ENCODE measurements at regions not wholly inside any gene's neighbourhood (a gene's known extent, or its start where the extent isn't known, plus 50 kb on each side); places are given as distances from the start of the nearest gene placed in this dataset.

DNA sequence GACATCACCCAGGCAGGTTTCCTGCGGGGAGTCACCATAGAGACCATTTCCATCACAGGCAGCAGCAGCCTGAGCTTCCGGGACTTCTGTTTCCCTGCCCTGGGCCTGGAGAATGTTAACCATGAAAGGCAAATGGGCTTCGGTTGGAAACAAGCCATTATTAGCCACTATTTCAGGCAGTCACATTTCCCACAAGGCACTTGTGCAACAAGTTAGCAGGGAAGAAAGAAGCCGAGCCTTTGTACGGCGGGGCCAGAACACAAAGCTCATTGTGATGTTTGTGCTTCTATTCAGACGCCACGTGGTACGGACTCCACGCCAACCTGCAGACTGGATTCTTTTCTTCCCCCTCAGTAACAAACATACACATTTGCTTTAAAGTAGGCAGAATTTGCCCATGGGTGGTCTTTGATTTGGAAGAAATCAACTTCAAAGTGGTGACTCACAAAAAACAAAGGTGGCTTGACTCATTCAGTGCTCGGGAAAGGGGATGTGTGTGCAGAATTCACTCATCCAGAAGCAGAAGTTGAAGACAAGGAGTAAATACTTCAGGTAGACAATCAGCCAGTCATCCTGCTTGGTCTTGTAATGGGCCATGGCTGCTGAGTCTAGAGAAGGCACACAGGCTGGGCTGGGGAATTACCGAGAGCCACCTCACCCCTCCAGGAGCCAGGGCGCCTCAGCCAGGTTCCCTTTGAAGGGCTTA lies 154.2 kb upstream of the PRMT8 start:
- Mint-ChIP-seq H3K36me3 (ENCODE audit: low read depth) (no peaks in the 10 kb centered on the region), H3K4me1 (no peaks in the 10 kb centered on the region), H3K4me3 (no peak overlapping the region), H3K9me3 (ENCODE audit: low read depth) (no peaks in the 10 kb centered on the region), H3K27ac (no peak overlapping the region), H3K27me3 (peaks cover 12% of the 10 kb centered on the region)
- no peak for DNase-seq
- CTCF ChIA-PET, result interaction anchor here (0.7 kb wide), 1 partner anchor 61 kb away, joined by 3 read pairs; no protein-coding TSS in a partner anchor
- intact Hi-C loops (cut with DNase I, micrococcal nuclease), result no loop called here
- POLR2A ChIA-PET, result no interaction called here
- ATAC-seq, result peak; percentile 33

DNA sequence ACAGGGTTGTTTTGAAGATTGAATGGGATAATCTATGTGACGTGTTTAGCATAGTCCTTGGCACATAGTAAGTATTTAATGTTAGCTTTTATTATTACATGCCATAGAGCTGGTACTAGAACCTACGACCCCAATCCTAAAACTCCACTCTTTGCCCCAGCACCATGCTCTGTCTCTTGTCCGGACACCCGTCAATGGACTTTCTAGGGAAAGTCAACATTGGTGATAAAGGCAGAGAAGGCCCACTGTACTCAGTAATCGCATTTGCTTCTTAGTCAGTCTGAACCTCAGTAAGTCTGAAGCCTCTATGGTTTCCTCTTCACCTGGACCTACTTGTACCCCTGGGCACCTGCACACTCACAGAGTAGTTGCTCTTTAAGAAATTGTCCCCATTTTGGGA lies 153.1 kb upstream of the PRMT8 start:
- intact Hi-C loops (cut with DNase I, micrococcal nuclease), result no loop called here
- Mint-ChIP-seq H3K9me3 (ENCODE audit: low read depth) (no peaks in the 10 kb centered on the region), H3K4me1 (no peaks in the 10 kb centered on the region), H3K27ac (no peak overlapping the region), H3K4me3 (no peak overlapping the region), H3K36me3 (ENCODE audit: low read depth) (no peaks in the 10 kb centered on the region), H3K27me3 (peaks cover 14% of the 10 kb centered on the region)
- ChIA-PET CTCF (interaction anchor here (0.6 to 1.2 kb wide), 2 partner anchors 38 to 71 kb away, joined by 5 to 7 read pairs; no protein-coding TSS in a partner anchor), POLR2A (no interaction called here)
- DNase-seq, result no peak
- ATAC-seq, result no peak

DNA sequence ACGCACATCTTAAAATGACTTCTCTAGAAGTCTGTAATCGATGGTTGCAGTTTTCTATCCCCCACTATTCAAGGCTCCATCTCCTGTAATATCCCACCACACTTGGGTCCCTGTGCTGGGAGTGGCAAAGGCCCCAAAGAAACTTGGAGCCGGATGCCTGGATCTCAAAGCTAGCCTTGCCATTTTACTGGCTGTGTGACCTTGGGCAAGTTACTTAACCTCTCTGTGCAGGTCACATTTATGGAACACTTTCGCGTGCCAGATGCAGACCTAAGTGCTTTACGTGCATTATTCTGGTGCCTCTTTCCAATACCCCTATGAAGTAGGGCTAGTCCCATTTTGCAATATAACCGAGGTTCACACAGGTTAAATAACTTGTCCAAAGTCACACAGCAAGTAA lies 151.8 kb upstream of the PRMT8 start:
- Mint-ChIP-seq H3K27ac (no peak overlapping the region), H3K4me3 (no peak overlapping the region), H3K27me3 (peaks cover 17% of the 10 kb centered on the region), H3K9me3 (ENCODE audit: low read depth) (no peaks in the 10 kb centered on the region), H3K36me3 (ENCODE audit: low read depth) (no peaks in the 10 kb centered on the region), H3K4me1 (no peaks in the 10 kb centered on the region)
- ChIA-PET POLR2A (no interaction called here), CTCF (interaction anchor here (0.6 kb wide), 1 partner anchor 223 kb away, joined by 3 read pairs; no protein-coding TSS in a partner anchor)
- no peak for ATAC-seq
- DNase-seq, result no peak
- intact Hi-C loops (cut with DNase I, micrococcal nuclease), result no loop called here

DNA sequence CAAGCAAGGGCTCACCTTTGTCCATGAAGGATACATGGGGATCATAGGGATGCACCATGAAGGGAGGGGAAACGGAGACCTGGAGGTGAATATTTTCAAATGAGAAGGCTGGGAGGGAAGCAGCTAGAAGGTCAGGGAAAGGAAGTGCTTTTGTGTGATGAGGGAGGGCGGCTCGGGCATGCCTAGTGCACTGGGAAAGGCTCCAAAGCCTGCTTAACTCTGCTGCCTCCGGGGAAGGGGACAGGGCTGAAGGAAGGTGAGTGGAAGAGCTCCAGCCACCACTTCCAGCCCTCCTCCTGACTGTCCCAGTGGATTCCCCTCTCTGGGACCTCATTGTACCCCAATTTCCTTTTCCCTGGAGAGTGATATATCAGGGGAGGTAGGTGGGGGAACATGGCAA lies 149.4 kb upstream of the PRMT8 start:
- no peak for DNase-seq
- Mint-ChIP-seq H3K27me3 (peaks cover 13% of the 10 kb centered on the region), H3K4me3 (no peak overlapping the region), H3K4me1 (no peaks in the 10 kb centered on the region), H3K27ac (no peak overlapping the region), H3K9me3 (ENCODE audit: low read depth) (no peaks in the 10 kb centered on the region), H3K36me3 (ENCODE audit: low read depth) (no peaks in the 10 kb centered on the region)
- POLR2A ChIA-PET, result no interaction called here
- ATAC-seq, result no peak
- intact Hi-C loops (cut with DNase I, micrococcal nuclease), result no loop called here
- CTCF ChIA-PET, result interaction anchor here (0.5 to 0.8 kb wide), 2 partner anchors 72 to 385 kb away, joined by 3 read pairs; no protein-coding TSS in a partner anchor

DNA sequence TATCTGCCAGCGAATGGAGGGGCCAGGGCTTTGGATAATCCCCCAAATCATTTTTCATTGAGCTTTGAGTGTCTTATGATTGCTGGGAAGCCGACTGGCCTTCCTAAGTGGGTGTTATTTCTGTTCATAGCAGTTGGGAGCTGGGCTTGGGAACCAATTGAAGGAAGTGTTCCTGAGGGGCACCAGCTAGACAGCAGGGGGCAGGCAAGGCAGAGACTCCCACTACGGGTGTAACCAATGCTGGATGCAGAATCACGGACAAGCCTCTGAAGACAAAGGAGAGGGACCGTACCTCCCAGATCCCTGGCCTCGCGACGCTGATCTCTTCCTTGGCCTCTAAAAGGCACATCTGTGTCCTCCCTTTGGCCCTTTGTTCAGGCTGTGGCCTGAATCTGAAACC lies 149.0 kb upstream of the PRMT8 start:
- H3K9me3 Mint-ChIP-seq (ENCODE audit: low read depth), result no peaks in the 10 kb centered on the region
- no peaks in the 10 kb centered on the region for H3K4me1 Mint-ChIP-seq
- ATAC-seq (no peak), DNase-seq (peak; percentile 21)
- CTCF ChIA-PET, result interaction anchor here (0.8 kb wide), 1 partner anchor 385 kb away, joined by 3 read pairs; no protein-coding TSS in a partner anchor
- peaks cover 13% of the 10 kb centered on the region for H3K27me3 Mint-ChIP-seq
- POLR2A ChIA-PET, result no interaction called here
- no peaks in the 10 kb centered on the region for H3K36me3 Mint-ChIP-seq (ENCODE audit: low read depth)
- intact Hi-C loops (cut with DNase I, micrococcal nuclease), result no loop called here
- H3K27ac Mint-ChIP-seq, result no peak overlapping the region
- no peak overlapping the region for H3K4me3 Mint-ChIP-seq

DNA sequence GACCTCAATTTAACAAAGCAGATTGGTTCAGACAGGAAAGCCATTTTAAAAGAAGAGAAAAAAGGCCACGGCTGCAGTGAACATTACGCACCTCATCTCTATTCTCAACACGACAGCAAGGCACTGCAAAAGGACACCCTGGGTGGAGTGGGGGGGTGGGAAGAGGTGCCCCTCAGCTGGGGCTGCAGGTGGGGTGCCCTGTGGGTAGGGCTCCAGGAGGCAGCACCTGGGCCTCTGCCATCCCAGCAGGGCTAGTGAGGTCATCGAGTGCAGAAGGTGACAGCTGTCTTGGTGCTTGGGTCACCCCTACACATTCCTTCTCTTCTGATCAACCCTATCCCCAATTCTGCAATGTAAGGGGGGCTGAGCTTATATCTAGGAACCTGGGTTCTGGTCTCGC lies 142.9 kb upstream of the PRMT8 start:
- Mint-ChIP-seq H3K9me3 (ENCODE audit: low read depth) (no peaks in the 10 kb centered on the region), H3K27me3 (peaks cover 7% of the 10 kb centered on the region), H3K4me1 (no peaks in the 10 kb centered on the region), H3K27ac (no peak overlapping the region), H3K36me3 (ENCODE audit: low read depth) (no peaks in the 10 kb centered on the region), H3K4me3 (no peak overlapping the region)
- CTCF ChIA-PET, result no interaction called here
- no peak for ATAC-seq
- intact Hi-C loops (cut with DNase I, micrococcal nuclease), result no loop called here
- no peak for DNase-seq
- POLR2A ChIA-PET, result no interaction called here

DNA sequence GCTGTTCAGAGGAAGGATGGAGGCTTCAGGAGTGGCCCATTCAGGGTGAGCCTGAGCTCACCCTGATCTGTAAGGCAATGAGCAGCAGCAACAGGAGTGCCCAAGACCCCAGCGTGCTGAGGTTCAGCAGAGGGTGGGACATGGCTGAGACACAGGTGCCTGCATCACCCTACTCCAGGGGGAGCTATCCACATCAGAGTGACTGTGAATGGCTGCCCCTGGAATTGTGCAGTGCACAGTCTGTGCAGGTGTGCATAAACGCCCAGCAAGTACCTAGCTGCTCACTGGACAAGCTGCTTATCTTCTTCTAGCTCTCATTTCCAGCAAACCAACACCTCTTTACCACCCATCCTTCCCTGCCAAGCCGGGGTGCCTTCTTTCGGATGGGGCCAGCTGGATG lies 140.6 kb upstream of the PRMT8 start:
- ChIA-PET POLR2A (no interaction called here), CTCF (interaction anchor here (1.0 to 2.1 kb wide), 2 partner anchors 49 to 51 kb away, joined by 3 to 6 read pairs; no protein-coding TSS in a partner anchor)

DNA sequence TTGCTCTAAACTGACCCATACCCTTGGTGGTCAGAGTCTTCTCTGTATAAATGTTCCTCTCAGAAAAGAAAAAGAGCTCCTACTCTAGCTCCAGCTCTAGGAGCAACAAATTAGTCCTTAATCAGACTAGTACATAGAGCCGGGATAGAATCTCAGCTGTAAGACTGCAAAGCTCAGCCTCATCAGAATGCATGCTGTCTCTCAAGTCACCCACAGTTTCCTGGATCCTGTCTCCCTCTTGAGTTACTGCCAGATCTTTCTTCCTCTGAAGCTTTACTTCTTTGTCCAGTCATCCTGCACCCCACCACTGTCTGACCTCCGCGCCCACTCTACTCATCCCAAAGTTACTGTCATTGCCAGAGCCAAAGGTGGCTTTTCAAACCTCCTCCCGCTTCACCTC lies 139.3 kb upstream of the PRMT8 start:
- no peak overlapping the region for H3K27ac Mint-ChIP-seq
- ATAC-seq, result no peak
- no peaks in the 10 kb centered on the region for H3K36me3 Mint-ChIP-seq (ENCODE audit: low read depth)
- H3K9me3 Mint-ChIP-seq (ENCODE audit: low read depth), result no peaks in the 10 kb centered on the region
- peaks cover 5% of the 10 kb centered on the region for H3K27me3 Mint-ChIP-seq
- POLR2A ChIA-PET, result no interaction called here
- no peak overlapping the region for H3K4me3 Mint-ChIP-seq
- H3K4me1 Mint-ChIP-seq, result no peaks in the 10 kb centered on the region
- intact Hi-C loops (cut with DNase I, micrococcal nuclease), result no loop called here
- CTCF ChIA-PET, result no interaction called here
- DNase-seq, result no peak

More for the DNA sequence above, 140.6 kb upstream of the PRMT8 start:
- intact Hi-C loops (cut with DNase I, micrococcal nuclease), result no loop called here
- H3K27ac Mint-ChIP-seq, result no peak overlapping the region
- DNase-seq (no peak), ATAC-seq (no peak)
- H3K4me1 Mint-ChIP-seq, result no peaks in the 10 kb centered on the region
- peaks cover 5% of the 10 kb centered on the region for H3K27me3 Mint-ChIP-seq
- H3K9me3 Mint-ChIP-seq (ENCODE audit: low read depth), result no peaks in the 10 kb centered on the region
- no peaks in the 10 kb centered on the region for H3K36me3 Mint-ChIP-seq (ENCODE audit: low read depth)
- no peak overlapping the region for H3K4me3 Mint-ChIP-seq

DNA sequence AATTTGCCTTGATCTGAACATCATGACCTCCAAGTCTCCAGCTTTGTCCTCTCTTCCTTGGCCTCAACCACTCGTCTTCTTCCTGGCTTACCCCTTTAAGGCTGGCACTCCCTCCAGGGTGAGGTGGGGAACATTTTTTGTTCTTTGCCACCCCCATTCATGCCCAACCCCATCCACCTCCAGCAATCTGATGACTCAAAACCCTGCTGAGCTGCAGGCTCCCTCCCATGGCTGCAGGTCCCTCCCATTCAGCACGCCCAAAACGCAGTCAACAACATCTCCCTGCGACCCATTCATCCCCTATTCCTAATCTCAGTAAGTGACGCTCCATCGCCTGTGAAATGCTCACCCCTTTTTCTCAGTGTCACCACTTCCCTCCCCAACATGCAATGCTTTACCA lies 138.8 kb upstream of the PRMT8 start:
- POLR2A ChIA-PET, result no interaction called here
- Mint-ChIP-seq H3K27me3 (peaks cover 5% of the 10 kb centered on the region), H3K4me1 (no peaks in the 10 kb centered on the region), H3K9me3 (ENCODE audit: low read depth) (no peaks in the 10 kb centered on the region), H3K36me3 (ENCODE audit: low read depth) (no peaks in the 10 kb centered on the region), H3K4me3 (no peak overlapping the region), H3K27ac (no peak overlapping the region)
- CTCF ChIA-PET, result interaction anchor here (1.2 kb wide), 1 partner anchor 425 kb away, joined by 3 read pairs; no protein-coding TSS in a partner anchor
- intact Hi-C loops (cut with DNase I, micrococcal nuclease), result no loop called here
- ATAC-seq, result no peak
- no peak for DNase-seq

DNA sequence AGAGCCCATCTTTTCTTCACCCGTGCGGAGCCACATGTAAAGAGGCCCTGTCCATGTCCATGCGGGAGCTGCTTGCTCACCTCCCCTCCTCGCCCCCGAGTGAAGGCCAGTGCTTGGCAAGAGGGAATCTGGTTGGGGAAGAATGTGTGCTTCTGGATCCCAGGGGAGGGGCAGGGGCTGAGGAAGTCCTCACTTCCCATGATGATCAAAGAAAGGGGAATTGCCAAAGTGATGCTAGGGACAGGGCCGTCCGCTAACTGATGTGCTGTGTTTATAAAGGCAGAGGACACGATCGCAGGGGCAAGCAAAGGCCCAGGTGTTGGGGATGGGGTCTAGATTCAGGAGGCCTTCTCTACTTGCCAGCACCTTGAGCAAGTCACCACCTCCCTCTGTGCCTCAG lies 137.4 kb upstream of the PRMT8 start:
- Mint-ChIP-seq H3K27ac (no peak overlapping the region), H3K4me1 (no peaks in the 10 kb centered on the region), H3K36me3 (ENCODE audit: low read depth) (no peaks in the 10 kb centered on the region), H3K4me3 (no peak overlapping the region), H3K27me3 (peaks cover 5% of the 10 kb centered on the region), H3K9me3 (ENCODE audit: low read depth) (no peaks in the 10 kb centered on the region)
- CTCF ChIA-PET, result interaction anchor here (0.9 to 1.2 kb wide), 2 partner anchors 11 to 424 kb away, joined by 3 read pairs; no protein-coding TSS in a partner anchor
- POLR2A ChIA-PET, result no interaction called here
- intact Hi-C loops (cut with DNase I, micrococcal nuclease), result no loop called here
- ATAC-seq (no peak), DNase-seq (no peak)

DNA sequence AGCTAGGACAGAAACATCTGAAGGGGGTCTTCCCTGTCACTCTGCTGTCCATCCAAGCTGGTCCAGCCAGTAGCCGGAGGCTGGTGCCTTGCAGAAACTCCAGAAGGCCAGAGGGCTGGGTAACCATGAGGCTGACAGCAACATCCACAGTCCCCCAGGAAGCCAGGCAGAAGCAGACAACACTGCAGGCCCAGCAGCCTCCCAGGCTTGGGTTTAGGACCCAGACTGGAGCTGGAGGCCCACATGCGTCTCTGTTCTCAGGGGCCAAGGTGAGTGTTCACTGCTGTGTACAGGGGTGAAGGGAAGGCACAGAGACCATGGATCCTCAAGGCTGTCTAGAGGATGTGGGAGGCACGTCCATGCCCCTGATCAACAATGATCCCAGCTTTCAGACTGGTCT lies 136.4 kb upstream of the PRMT8 start:
- H3K36me3 Mint-ChIP-seq (ENCODE audit: low read depth), result no peaks in the 10 kb centered on the region
- DNase-seq (no peak), ATAC-seq (no peak)
- H3K4me3 Mint-ChIP-seq, result no peak overlapping the region
- no peaks in the 10 kb centered on the region for H3K4me1 Mint-ChIP-seq
- no peak overlapping the region for H3K27ac Mint-ChIP-seq
- CTCF ChIA-PET, result interaction anchor here (0.9 kb wide), 1 partner anchor 28 kb away, joined by 3 read pairs; no protein-coding TSS in a partner anchor
- POLR2A ChIA-PET, result no interaction called here
- H3K9me3 Mint-ChIP-seq (ENCODE audit: low read depth), result no peaks in the 10 kb centered on the region
- peaks cover 6% of the 10 kb centered on the region for H3K27me3 Mint-ChIP-seq
- intact Hi-C loops (cut with DNase I, micrococcal nuclease), result no loop called here

DNA sequence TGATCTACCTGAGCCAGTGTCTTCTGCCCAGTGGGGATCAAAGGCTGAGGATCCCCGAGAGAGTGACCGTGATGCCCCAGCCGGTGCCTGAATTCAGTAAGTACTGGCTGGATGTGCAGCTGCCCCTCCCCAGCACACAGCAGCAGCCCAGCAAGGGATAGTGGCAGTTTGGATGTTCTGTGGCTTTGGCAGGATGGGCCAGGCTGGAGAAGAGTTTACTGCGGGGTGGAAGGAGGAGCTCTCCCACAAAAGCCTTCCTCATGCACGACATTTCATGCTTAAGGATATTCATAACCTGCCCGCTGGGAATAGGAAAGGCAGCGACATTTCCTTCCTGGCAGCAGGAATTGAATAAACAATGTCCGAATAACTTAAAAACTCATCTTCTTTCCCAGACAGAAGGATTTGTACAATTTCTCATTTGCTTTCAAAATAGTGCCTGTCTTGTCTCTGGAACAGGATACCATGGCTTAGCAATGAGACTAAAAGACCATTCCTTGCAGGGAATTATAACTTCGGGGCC lies 135.6 kb upstream of the PRMT8 start:
- Mint-ChIP-seq H3K4me1 (no peaks in the 10 kb centered on the region), H3K27ac (no peak overlapping the region), H3K4me3 (no peak overlapping the region), H3K9me3 (ENCODE audit: low read depth) (no peaks in the 10 kb centered on the region), H3K36me3 (ENCODE audit: low read depth) (no peaks in the 10 kb centered on the region), H3K27me3 (peaks cover 4% of the 10 kb centered on the region)
- DNase-seq (no peak), ATAC-seq (no peak)
- POLR2A ChIA-PET, result no interaction called here
- intact Hi-C loops (cut with DNase I, micrococcal nuclease), result no loop called here
- CTCF ChIA-PET, result interaction anchor here (0.6 to 0.9 kb wide), 2 partner anchors 27 to 56 kb away, joined by 3 read pairs; no protein-coding TSS in a partner anchor
